WTC11 (cell line): ENCODE measurements at regions not wholly inside any gene's neighbourhood (a gene's known extent, or its start where the extent isn't known, plus 50 kb on each side); places are given as distances from the start of the nearest gene placed in this dataset.

Experiments
- CREB1 ChIP-seq: sonication (generic); formaldehyde crosslinking; IDR thresholded peaks from 2 replicates; pipeline ENCODE4 v1.8.0; 2023; ENCODE audit warnings: mild to moderate bottlenecking, missing genetic modification reagents
- CREM ChIP-seq: sonication (generic); formaldehyde crosslinking; IDR thresholded peaks from 2 replicates; pipeline ENCODE4 v1.8.1; 2022; ENCODE audit warnings: mild to moderate bottlenecking, missing genetic modification reagents, moderate library complexity
- CTCF ChIP-seq: fragments of 200-600 bp; IDR thresholded peaks from 2 replicates; pipeline ENCODE4 v1.8.0; 2022; ENCODE audit warnings: antibody characterized with exemption
- E2F4 ChIP-seq: sonication (generic); formaldehyde crosslinking; IDR thresholded peaks from 2 replicates; pipeline ENCODE4 v1.8.1; 2022; ENCODE audit warnings: low read depth, mild to moderate bottlenecking, moderate library complexity, missing genetic modification reagents, borderline replicate concordance
- MAX ChIP-seq: sonication (generic); formaldehyde crosslinking; IDR thresholded peaks from 2 replicates; pipeline ENCODE4 v1.8.0; 2022; ENCODE audit warnings: mild to moderate bottlenecking, missing genetic modification reagents
- NFE2L1 ChIP-seq: sonication (generic); formaldehyde crosslinking; IDR thresholded peaks from 2 replicates; pipeline ENCODE4 v1.8.1; 2023; ENCODE audit warnings: missing genetic modification reagents
- RELA ChIP-seq: sonication (generic); formaldehyde crosslinking; IDR thresholded peaks from 2 replicates; pipeline ENCODE4 v1.8.1; 2022; ENCODE audit warnings: missing genetic modification reagents, mild to moderate bottlenecking, borderline replicate concordance

GRCh38 chr5:133869519-133870335 is 98.7 kb downstream of the C5orf15 start:
- TF ChIP-seq CTCF: peak; percentile 12; the same call in 1 of the 2 replicates
- no peak for TF ChIP-seq RELA (CRISPR knock-in tag)
- no peak for TF ChIP-seq CREB1 (CRISPR knock-in tag)
- TF ChIP-seq E2F4 (CRISPR knock-in tag): no peak
- no peak for TF ChIP-seq MAX (CRISPR knock-in tag)
- TF ChIP-seq NFE2L1 (CRISPR knock-in tag): no peak
- no peak for TF ChIP-seq CREM
